HG03045 (cell line): ENCODE measurements at regions not wholly inside any gene's neighbourhood (a gene's known extent, or its start where the extent isn't known, plus 50 kb on each side); places are given as distances from the start of the nearest gene placed in this dataset.
"Not testable (repeated sequence)": the region's sequence is repeated elsewhere in the genome, so short reads cannot be mapped to it uniquely, and the experiment has no call there.

Experiments
- ATAC-seq: cut with Tn5 transposase; IDR thresholded peaks from one replicate; pipeline ENCODE4 v1.9.1; 2021; ENCODE audit warnings: mild to moderate bottlenecking, moderate library complexity; ENCODE audit not compliant: unreplicated experiment

GRCh38 chr1:81738875-81739274 is 61.9 kb upstream of the ADGRL2 start:
- ATAC-seq: no peak

- no peak for ATAC-seq
These were observed 67.3 kb upstream of the ADGRL2 start for GRCh38 chr1:81733480-81733879.

GRCh38 chr1:81731989-81732388 is 68.7 kb upstream of the ADGRL2 start:
- no peak for ATAC-seq

GRCh38 chr1:81730881-81731280 is 69.9 kb upstream of the ADGRL2 start:
- ATAC-seq: no peak

- not testable (repeated sequence) for ATAC-seq
These were observed 70.4 kb upstream of the ADGRL2 start for GRCh38 chr1:81730299-81730698.

GRCh38 chr1:81729818-81730217 is 70.9 kb upstream of the ADGRL2 start:
- ATAC-seq: no peak

GRCh38 chr1:81729239-81729638 is 71.5 kb upstream of the ADGRL2 start:
- no peak for ATAC-seq

- ATAC-seq: no peak
These were observed 74.9 kb upstream of the ADGRL2 start for GRCh38 chr1:81725823-81726222.

GRCh38 chr1:81722631-81723328 is 78.0 kb upstream of the ADGRL2 start:
- ATAC-seq: not testable (repeated sequence)

GRCh38 chr1:81720256-81720655 is 80.5 kb upstream of the ADGRL2 start:
- not testable (repeated sequence) for ATAC-seq

GRCh38 chr1:81717230-81717629 is 83.5 kb upstream of the ADGRL2 start:
- ATAC-seq: no peak

GRCh38 chr1:81715391-81715790 is 85.3 kb upstream of the ADGRL2 start:
- no peak for ATAC-seq

- no peak for ATAC-seq
These were observed 86.1 kb upstream of the ADGRL2 start for GRCh38 chr1:81714636-81715035.

GRCh38 chr1:81712425-81712824 is 88.3 kb upstream of the ADGRL2 start:
- ATAC-seq: no peak

- ATAC-seq: no peak
These were observed 89.9 kb upstream of the ADGRL2 start for GRCh38 chr1:81710857-81711256.

GRCh38 chr1:81708250-81708649 is 92.5 kb upstream of the ADGRL2 start:
- no peak for ATAC-seq

- ATAC-seq: no peak
These were observed 93.9 kb upstream of the ADGRL2 start for GRCh38 chr1:81706650-81707435.

GRCh38 chr1:81703756-81704463 is 96.8 kb upstream of the ADGRL2 start:
- no peak for ATAC-seq

- ATAC-seq: no peak
These were observed 97.4 kb upstream of the ADGRL2 start for GRCh38 chr1:81703391-81703755.

GRCh38 chr1:81702903-81703302 is 97.8 kb upstream of the ADGRL2 start:
- no peak for ATAC-seq

- ATAC-seq: peak; percentile 46
These were observed 98.5 kb upstream of the ADGRL2 start for GRCh38 chr1:81702079-81702715.
